DMS 273 treated with DMSO at 0.1 percent for 48 hours (cell line): ENCODE measurements at regions not wholly inside any gene's neighbourhood (a gene's known extent, or its start where the extent isn't known, plus 50 kb on each side); places are given as distances from the start of the nearest gene placed in this dataset.
A peak's percentile ranks its signal among the peaks of the same experiment; 100 is the strongest.
"Not testable (repeated sequence)": the region's sequence is repeated elsewhere in the genome, so short reads cannot be mapped to it uniquely, and the experiment has no call there.

Experiments used
- DNase-seq: peaks from one replicate; lab custom pipeline; 2025; lab: John Stamatoyannopoulos, UW

GRCh38 chr14:55847766-55848165, 267.8 kb downstream of the KTN1 start:
- no peak for DNase-seq

GRCh38 chr14:55848964-55849363, 269.0 kb downstream of the KTN1 start:
- no peak for DNase-seq

- no peak for DNase-seq
These were observed 268.4 kb upstream of the PELI2 start for GRCh38 chr14:55849833-55850232.

- no peak for DNase-seq
These were observed 267.4 kb upstream of the PELI2 start for GRCh38 chr14:55850825-55851241.

DNA sequence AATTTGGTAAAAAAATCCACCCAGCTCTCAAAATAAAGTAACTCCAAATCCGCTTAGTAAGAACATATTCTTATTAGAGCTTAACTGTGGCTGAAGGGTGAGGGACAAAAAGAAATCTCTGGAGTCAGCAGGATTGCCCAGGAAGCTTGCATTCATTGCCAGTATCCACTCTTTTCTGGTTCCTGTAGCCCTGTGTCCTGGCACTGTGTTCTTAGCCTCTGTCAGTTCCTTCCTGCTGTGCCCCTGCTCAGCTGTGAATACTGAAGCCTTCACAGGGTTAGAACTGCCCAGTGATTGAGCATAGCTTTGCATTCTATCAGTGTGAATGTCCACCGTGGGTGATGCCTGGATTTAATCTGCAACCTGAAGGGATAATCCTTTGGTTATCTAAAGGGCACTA, 266.9 kb upstream of the PELI2 start:
- no peak for DNase-seq

DNA sequence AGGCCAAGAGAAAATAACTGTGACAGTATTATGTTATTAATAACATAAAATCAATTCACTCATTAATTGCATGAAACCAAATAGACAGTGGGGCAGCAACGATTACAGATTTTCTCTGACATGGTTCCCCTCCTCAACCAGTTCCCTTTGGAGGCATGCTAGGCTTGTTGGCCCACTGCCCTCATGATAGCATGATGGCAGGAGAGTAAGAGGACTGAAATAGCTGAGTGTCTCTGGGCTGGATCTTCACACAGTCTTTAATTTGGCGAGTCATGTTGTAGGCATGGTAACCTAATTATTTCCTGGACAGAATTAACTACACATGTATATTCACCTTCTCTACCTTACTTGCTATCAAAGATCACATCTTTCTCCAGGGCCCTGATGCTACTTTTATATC, 266.2 kb upstream of the PELI2 start:
- no peak for DNase-seq

GRCh38 chr14:55855751-55856150, 262.5 kb upstream of the PELI2 start:
- DNase-seq, result no peak

GRCh38 chr14:55858604-55859003, 259.6 kb upstream of the PELI2 start:
- no peak for DNase-seq

GRCh38 chr14:55861561-55861960, 256.6 kb upstream of the PELI2 start:
- DNase-seq, result not testable (repeated sequence)

DNA sequence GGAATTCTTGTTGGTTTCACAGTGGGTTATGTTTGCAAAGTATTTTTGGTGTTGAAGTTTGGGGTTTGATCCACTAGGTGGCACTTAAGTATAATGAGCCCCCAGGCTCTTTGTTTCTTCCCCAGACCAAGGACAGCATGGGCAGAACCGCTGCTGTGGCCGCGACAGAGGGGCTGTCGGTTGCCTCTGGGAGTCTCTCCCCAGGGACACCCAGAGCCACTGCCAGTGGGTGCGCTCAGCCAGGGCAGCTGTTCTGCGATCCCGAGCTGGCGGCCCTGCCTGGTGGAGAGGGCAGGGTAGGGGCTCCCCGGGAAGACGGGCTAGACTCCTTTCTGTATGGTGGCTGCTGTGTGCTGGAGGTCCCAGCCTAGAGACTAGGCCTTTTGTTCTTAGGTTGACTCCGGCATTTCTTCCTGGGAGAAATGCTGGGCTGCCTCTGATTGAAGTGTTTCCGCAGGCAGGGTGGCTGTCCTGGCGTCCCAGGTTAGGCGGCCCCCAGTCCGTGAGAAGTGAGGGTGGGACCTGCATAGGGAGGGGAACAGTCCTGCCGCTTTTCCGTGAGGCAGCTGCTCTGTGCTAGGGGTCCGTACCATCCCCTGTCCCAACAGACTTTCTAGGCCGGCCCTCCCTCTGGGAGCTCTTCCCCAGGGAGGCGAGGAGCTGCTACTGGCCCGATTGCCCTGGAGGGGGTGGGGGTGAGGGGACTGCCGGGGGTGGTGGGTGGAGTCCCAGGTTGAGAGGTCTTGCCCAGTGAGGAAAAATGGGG, 253.1 kb upstream of the PELI2 start:
- no peak for DNase-seq

DNA sequence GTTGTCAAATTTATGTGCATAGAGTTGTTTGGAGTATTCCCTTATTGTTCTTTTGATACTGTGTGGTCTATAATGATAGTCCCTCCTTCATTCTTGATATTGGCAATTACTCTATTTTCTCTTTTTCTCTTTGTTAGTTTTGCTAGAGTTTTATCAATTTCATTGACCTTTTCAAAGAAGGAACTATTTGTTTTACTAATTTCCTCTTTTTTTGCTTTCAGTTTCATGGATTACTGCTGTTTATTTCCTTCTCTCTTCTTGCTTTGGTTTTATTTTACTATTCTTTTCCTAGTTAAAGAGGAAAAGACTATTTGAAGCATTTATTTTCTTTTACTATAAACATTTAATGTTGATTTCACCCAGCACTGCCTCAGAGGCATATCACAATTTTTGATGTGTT, 250.9 kb upstream of the PELI2 start:
- no peak for DNase-seq

GRCh38 chr14:55867719-55868118, 250.5 kb upstream of the PELI2 start:
- no peak for DNase-seq

DNA sequence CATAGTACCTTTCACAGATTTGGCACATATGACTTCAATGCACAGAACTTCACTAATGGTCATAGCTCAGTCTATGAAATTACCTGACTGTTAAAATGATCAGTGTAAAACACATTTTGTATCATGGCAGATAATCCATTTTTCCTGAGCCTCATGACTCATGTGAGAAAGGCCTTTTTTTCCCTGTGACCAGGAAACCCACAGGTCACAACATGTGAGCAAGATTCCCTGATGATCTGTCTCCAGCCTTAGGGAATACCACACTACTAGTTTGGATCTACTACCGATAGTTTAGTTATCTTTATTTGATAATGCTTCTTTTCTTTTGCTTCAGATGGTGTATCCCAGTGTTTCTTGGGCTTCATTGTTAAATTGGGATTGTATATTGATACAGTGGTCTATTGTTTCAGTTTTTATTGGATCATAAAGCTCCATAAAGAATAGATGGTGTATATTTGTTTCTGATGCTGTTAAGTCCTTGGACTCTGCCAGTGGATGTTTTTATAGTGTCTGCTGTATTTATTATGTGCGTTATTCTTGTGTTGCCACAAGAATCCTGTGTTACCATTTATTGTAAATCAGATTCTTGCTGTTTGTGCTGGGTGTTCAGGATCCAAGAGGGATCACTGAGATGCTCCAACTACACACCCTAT, 248.7 kb upstream of the PELI2 start:
- no peak for DNase-seq

- DNase-seq, result no peak
These were observed 245.0 kb upstream of the PELI2 start for GRCh38 chr14:55873169-55873568.

DNA sequence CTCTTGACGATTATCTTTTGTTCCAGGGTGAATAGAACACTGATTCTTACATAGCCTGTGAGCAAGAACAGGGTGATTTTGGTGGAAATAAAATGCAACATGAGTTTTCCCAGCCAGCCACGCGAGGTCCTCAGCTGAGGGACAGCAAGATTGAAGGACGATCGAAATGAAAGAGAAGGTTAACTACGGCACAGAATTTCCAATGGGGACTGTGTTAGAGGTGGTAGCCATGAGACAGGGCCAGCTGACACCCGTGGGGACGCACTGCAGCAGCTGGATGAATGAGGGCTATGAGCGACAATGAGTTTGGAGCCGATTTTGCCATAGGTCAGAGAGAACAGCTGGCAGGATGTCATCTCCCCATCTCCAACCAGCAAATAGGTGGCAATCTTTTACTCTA, 243.4 kb upstream of the PELI2 start:
- no peak for DNase-seq

GRCh38 chr14:55877942-55878341, 240.3 kb upstream of the PELI2 start:
- DNase-seq, result no peak

- DNase-seq, result no peak
These were observed 236.5 kb upstream of the PELI2 start for GRCh38 chr14:55881577-55882241.

DNA sequence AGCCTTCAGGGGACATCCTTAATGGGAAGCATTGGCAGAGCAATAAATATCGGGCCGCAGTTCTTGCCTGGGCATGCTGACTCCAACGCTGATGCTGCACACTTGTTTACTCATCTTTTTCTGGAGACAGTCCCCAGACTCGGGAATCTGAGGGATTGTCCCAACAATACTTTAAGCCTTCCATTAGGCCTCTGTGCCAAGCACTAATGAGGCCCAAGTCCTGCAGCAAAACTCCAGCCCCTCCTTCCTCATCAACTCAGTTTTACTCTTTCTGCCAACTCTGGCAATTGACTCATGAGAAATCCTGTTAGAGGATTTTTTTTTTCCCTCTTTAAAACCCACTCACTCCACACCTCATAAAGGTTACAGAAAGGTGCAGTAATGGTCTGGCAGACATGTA, 233.4 kb upstream of the PELI2 start:
- DNase-seq, result no peak

- DNase-seq, result peak; percentile 4
These were observed 229.1 kb upstream of the PELI2 start for GRCh38 chr14:55889124-55889523.

DNA sequence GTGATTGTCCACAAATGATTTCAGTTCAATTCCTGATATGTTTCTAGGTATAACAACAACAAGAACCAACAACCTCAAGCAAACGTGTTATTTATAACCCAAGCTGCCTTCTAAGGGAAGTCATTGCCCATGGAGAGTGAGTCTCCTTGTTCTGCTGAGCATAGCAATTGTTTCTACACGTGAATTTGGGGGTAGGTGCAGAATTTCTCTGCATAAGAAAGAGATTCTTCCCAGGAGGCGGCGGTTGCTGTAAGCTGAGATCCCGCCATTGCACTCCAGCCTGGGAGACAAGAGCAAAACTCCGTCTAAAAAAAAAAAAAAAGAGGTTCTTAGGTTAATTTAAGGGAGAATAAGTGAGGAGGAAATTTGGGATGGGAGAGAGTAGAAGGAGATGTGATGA, 226.5 kb upstream of the PELI2 start:
- DNase-seq, result no peak

DNA sequence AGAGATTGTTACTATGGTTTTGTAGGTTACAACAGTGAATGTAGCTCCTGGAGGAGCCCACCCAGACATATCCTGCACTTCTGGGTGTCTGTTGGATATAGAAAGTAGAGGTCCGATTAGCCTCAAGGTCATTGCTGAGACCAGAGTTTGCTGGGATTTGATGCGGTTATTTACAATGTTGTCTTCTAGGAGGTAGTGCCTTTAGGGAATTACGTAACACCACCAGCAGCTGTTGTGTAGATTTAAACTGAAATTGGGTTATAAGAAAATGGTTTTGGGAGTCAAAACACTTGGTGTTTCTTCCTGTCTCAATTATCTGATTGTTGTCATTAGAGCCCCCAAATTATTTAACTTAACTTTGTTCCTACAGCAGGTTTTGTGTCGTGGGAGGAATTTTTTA, 225.3 kb upstream of the PELI2 start:
- DNase-seq, result no peak

- DNase-seq, result no peak
These were observed 224.5 kb upstream of the PELI2 start for GRCh38 chr14:55893705-55894104.

- no peak for DNase-seq
These were observed 221.2 kb upstream of the PELI2 start for GRCh38 chr14:55897031-55897430.
